Mammary epithelial cell (primary cell): ENCODE measurements at regions not wholly inside any gene's neighbourhood (a gene's known extent, or its start where the extent isn't known, plus 50 kb on each side); places are given as distances from the start of the nearest gene placed in this dataset.
A peak's percentile ranks its signal among the peaks of the same experiment; 100 is the strongest.

Source experiments
- CTCF ChIP-seq, 2 donors: IDR thresholded peaks in 1 of 2; conservative IDR thresholded peaks in 1 of 2; 2 replicates each; pipeline ENCODE4 v1.5.1; 2011 to 2012; ENCODE audit warnings: inconsistent platforms in 2 of 2, low read length in 2 of 2, mild to moderate bottlenecking in 2 of 2, control low read depth in 1 of 2, low read depth in 1 of 2; ENCODE audit not compliant: insufficient read depth in 1 of 2; ENCODE audit errors: extremely low read depth in 1 of 2
- EZH2 ChIP-seq: IDR thresholded peaks from 2 replicates; pipeline ENCODE4 v1.6.1; 2012; ENCODE audit warnings: low read length, inconsistent platforms, borderline replicate concordance

- TF ChIP-seq CTCF (conservative IDR thresholded peaks at IDR 0.05 in 1 of 2, IDR thresholded peaks at IDR 0.05 in 1 of 2; ENCODE audit: extremely low read depth in 1 of 2, insufficient read depth in 1 of 2, low read depth in 1 of 2, low read length in 2 of 2) = peak; percentile 83 to 90
- TF ChIP-seq EZH2 = no peak
These were observed 466.5 kb downstream of the METTL4 start for GRCh38 chr18:2104620-2105462.
